ENCODE measurements at regions not wholly inside any gene's neighbourhood (a gene's known extent, or its start where the extent isn't known, plus 50 kb on each side); places are given as distances from the start of the nearest gene placed in this dataset.

GRCh38 chr6:91569071-91569470 lies 982.2 kb upstream of the MAP3K7 start:
- TF ChIP-seq CTCF (IDR thresholded peaks at IDR 0.05; ENCODE audit: low read depth, low read length) (no peak), EZH2phosphoT487 (IDR thresholded peaks at IDR 0.05; ENCODE audit: low read depth) (no peak)

Data from OCI-LY3 (cell line).